Small intestine (tissue), 7 donors: ENCODE measurements at regions not wholly inside any gene's neighbourhood (a gene's known extent, or its start where the extent isn't known, plus 50 kb on each side); places are given as distances from the start of the nearest gene placed in this dataset.

Experiments
- DNase-seq, 2 donors: peaks; one replicate each; pipeline versions ENCODE4 v3.0.0 to v3.0.0-alpha.2; 2013
- FAIRE-seq: peaks from 2 replicates; lab custom pipeline; 2012; peaks lifted over from hg19 to GRCh38; lab: Jason Lieb, UNC
- H3K27ac ChIP-seq, 3 donors: one replicate each; pipeline ENCODE4 v1.5.1; 2013; ENCODE audit warnings: low read length in 2 of 3, mild to moderate bottlenecking in 2 of 3, control low read depth in 1 of 3, inconsistent platforms in 1 of 3, low read depth in 1 of 3, moderate library complexity in 1 of 3
- H3K27me3 ChIP-seq, 3 donors: one replicate each; pipeline ENCODE4 v1.6.1; 2013; ENCODE audit warnings: low read length in 3 of 3, inconsistent platforms in 1 of 3; ENCODE audit not compliant: control insufficient read depth in 3 of 3, insufficient read depth in 3 of 3
- H3K36me3 ChIP-seq, 3 donors: one replicate each; pipeline ENCODE4 v1.6.1; 2013; ENCODE audit warnings: low read length in 3 of 3, inconsistent platforms in 1 of 3, low read depth in 1 of 3, mild to moderate bottlenecking in 1 of 3, moderate library complexity in 1 of 3; ENCODE audit not compliant: control insufficient read depth in 3 of 3, insufficient read depth in 2 of 3
- H3K4me1 ChIP-seq, 3 donors: one replicate each; pipeline ENCODE4 v1.6.1; 2013; ENCODE audit warnings: low read length in 2 of 3, inconsistent platforms in 1 of 3, low read depth in 1 of 3, mild to moderate bottlenecking in 1 of 3, moderate library complexity in 1 of 3; ENCODE audit not compliant: control insufficient read depth in 3 of 3, insufficient read depth in 2 of 3
- H3K4me3 ChIP-seq, 3 donors: one replicate each; pipeline ENCODE4 v1.5.1; 2013; ENCODE audit warnings: low read length in 3 of 3, control low read depth in 1 of 3, inconsistent platforms in 1 of 3, low read depth in 1 of 3, mild to moderate bottlenecking in 1 of 3, moderate library complexity in 1 of 3
- H3K9me3 ChIP-seq, 2 donors: one replicate each; pipeline ENCODE4 v1.6.1; 2013; ENCODE audit warnings: low read depth in 1 of 2, low read length in 1 of 2; ENCODE audit not compliant: control insufficient read depth in 2 of 2, insufficient read depth in 1 of 2
- WGBS, 3 donors: extraction: QIAGEN DNeasy Blood & Tissue Kit; methylation state at CpG; one replicate each; pipeline ENCODE4 v1.1.7; 2013; 5-methylcytosine and 5-hydroxymethylcytosine counted together
- donor health status: healthy with polysubstance abuse.
- donor health status: control.
- donor health status: control.
- donor health status: Bipolar disorder and iron deficiency.
- donor health status: healthy.

DNA sequence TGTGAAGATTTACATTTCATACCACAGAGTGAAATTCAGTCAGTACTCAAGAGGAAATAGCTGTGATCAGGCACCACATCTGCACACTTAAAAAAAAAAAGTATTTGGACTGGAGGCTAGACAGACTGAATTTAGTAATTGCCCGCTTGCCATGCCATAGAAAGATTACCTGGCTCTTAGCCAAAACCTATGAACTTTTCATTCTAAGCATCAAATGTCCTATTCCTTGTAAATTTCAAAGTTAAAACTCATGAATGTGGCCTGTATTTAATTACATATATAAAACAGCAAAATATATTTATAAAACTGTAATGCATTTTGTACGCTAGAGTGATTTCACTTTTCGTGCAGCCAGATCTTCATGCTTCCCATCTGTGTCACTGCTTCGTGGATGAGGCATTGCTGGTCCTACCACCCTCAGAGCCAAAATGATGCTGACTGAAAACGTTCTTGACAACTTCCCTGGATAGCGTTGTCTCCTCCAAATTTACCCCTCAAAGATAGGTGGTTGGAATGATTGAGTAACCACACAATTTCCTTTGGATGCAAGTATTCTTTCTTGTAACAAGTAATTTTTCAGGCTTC lies 447.9 kb upstream of the SGCD start:
- Histone ChIP-seq H3K9me3 (no peaks in the 10 kb centered on the region), H3K4me1 (no peaks in the 10 kb centered on the region), H3K27me3 (no peaks in the 10 kb centered on the region), H3K27ac (no peak overlapping the region), H3K4me3 (no peak overlapping the region), H3K36me3 (no peaks in the 10 kb centered on the region)
- 70 to 76% (median 75%) methylated on average over 6 of the region's 6 CpGs for WGBS, 3 donors
- no peak for DNase-seq
- FAIRE-seq = no peak

GRCh38 chr5:155884041-155884440 lies 442.9 kb upstream of the SGCD start:
- Histone ChIP-seq H3K27ac (no peak overlapping the region), H3K36me3 (no peaks in the 10 kb centered on the region), H3K9me3 (no peaks in the 10 kb centered on the region), H3K4me3 (no peak overlapping the region), H3K27me3 (no peaks in the 10 kb centered on the region), H3K4me1 (no peaks in the 10 kb centered on the region)
- WGBS, 3 donors = 5 to 17% (median 11%) methylated on average over 6 of the region's 6 CpGs
- DNase-seq (no peak), FAIRE-seq (no peak)

GRCh38 chr5:155885199-155885598 lies 441.8 kb upstream of the SGCD start:
- no peaks in the 10 kb centered on the region for H3K36me3 ChIP-seq
- no peak for DNase-seq
- H3K27ac ChIP-seq = no peak overlapping the region
- no peaks in the 10 kb centered on the region for H3K27me3 ChIP-seq
- WGBS, 3 donors = 37 to 60% methylated on average over 1 of the region's 1 CpG; no CpG with 5 or more reads in 1 of the 3 donors
- H3K4me1 ChIP-seq = no peaks in the 10 kb centered on the region
- H3K9me3 ChIP-seq = no peaks in the 10 kb centered on the region
- no peak overlapping the region for H3K4me3 ChIP-seq
- no peak for FAIRE-seq

DNA sequence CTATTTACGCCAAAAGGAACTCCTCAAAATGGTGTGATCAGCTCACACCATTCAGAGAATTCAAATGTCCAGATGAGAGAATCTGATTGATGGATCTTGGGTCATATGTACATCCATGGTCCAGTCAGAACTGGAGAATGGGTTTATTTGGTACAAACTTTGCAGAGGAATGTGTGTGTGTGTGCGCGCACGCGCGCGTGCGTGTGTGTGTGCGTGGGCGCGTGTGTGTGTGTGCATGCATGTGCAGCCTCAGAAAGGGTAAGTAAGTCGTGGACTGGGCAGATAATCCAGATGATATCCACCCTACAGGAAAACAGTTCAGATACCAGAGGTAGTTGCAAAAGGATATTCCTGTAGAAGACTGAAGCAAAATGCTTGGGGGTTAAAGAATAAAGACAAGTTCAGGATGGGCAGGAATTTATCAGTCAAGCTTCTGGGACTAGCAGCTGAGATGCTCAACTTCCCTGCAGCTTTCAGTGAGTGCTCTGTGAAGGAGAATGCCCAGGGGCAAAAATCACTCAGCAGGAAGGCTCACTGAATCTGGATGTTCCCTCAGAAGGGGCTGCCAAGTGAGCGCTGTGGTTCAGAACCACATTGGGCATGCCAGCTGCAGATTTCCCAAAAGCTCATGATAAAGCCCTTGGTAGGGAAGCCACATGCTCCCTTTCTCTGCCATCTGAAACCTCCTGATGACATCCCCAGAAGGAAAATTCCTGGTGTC lies 440.5 kb upstream of the SGCD start:
- Histone ChIP-seq H3K36me3 (no peaks in the 10 kb centered on the region), H3K27me3 (no peaks in the 10 kb centered on the region), H3K9me3 (no peaks in the 10 kb centered on the region), H3K27ac (no peak overlapping the region), H3K4me3 (no peak overlapping the region), H3K4me1 (no peaks in the 10 kb centered on the region)
- WGBS, 3 donors = 83 to 84% (median 84%) methylated on average over 13 of the region's 13 CpGs
- FAIRE-seq (no peak), DNase-seq (no peak)

- Histone ChIP-seq H3K9me3 (no peaks in the 10 kb centered on the region), H3K27me3 (no peaks in the 10 kb centered on the region), H3K4me1 (no peaks in the 10 kb centered on the region), H3K36me3 (no peaks in the 10 kb centered on the region), H3K4me3 (no peak overlapping the region), H3K27ac (no peak overlapping the region)
- no peak for DNase-seq
- FAIRE-seq = no peak
- 79 to 84% (median 83%) methylated on average over 2 of the region's 2 CpGs for WGBS, 3 donors
Observed at GRCh38 chr5:155895484-155895883, 431.5 kb upstream of the SGCD start.

GRCh38 chr5:155897761-155898160 lies 429.2 kb upstream of the SGCD start:
- WGBS, 3 donors = 70 to 80% (median 72%) methylated on average over 3 of the region's 3 CpGs
- FAIRE-seq (no peak), DNase-seq (no peak)
- Histone ChIP-seq H3K4me1 (no peaks in the 10 kb centered on the region), H3K27ac (no peak overlapping the region), H3K36me3 (no peaks in the 10 kb centered on the region), H3K9me3 (no peaks in the 10 kb centered on the region), H3K27me3 (no peaks in the 10 kb centered on the region), H3K4me3 (no peak overlapping the region)

GRCh38 chr5:155898284-155898683 lies 428.7 kb upstream of the SGCD start:
- Histone ChIP-seq H3K9me3 (no peaks in the 10 kb centered on the region), H3K4me1 (no peaks in the 10 kb centered on the region)

GRCh38 chr5:155903791-155904190 lies 423.2 kb upstream of the SGCD start:
- Histone ChIP-seq H3K27ac (no peak overlapping the region), H3K36me3 (no peaks in the 10 kb centered on the region), H3K9me3 (no peaks in the 10 kb centered on the region), H3K27me3 (no peaks in the 10 kb centered on the region), H3K4me3 (no peak overlapping the region), H3K4me1 (no peaks in the 10 kb centered on the region)
- FAIRE-seq (no peak), DNase-seq (no peak)
- 78 to 87% (median 81%) methylated on average over 4 of the region's 4 CpGs for WGBS, 3 donors

More at GRCh38 chr5:155898284-155898683, 428.7 kb upstream of the SGCD start:
- DNase-seq = no peak
- Histone ChIP-seq H3K27ac (no peak overlapping the region), H3K4me3 (no peak overlapping the region), H3K36me3 (no peaks in the 10 kb centered on the region), H3K27me3 (no peaks in the 10 kb centered on the region)
- no peak for FAIRE-seq

GRCh38 chr5:155905364-155905763 lies 421.6 kb upstream of the SGCD start:
- no peak for FAIRE-seq
- Histone ChIP-seq H3K36me3 (no peaks in the 10 kb centered on the region), H3K27ac (no peak overlapping the region), H3K27me3 (no peaks in the 10 kb centered on the region), H3K4me3 (no peak overlapping the region), H3K9me3 (no peaks in the 10 kb centered on the region), H3K4me1 (no peaks in the 10 kb centered on the region)
- WGBS, 3 donors = 17 to 69% (median 34%) methylated on average over 3 of the region's 3 CpGs
- no peak for DNase-seq
